ENCODE measurements at regions not wholly inside any gene's neighbourhood (a gene's known extent, or its start where the extent isn't known, plus 50 kb on each side); places are given as distances from the start of the nearest gene placed in this dataset.
"Not testable (repeated sequence)": the region's sequence is repeated elsewhere in the genome, so short reads cannot be mapped to it uniquely, and the experiment has no call there.

- Histone ChIP-seq H2AFZ (ENCODE audit: low read depth, low read length) (peak overlapping the region; percentile 66), H3K9me3 (ENCODE audit: insufficient read depth, low read depth, low read length) (no peaks in the 10 kb centered on the region), H3K36me3 (ENCODE audit: insufficient read depth, low read length) (no peaks in the 10 kb centered on the region), H4K20me1 (ENCODE audit: insufficient read depth, low read length) (no peaks in the 10 kb centered on the region), H3K9ac (ENCODE audit: low read length) (no peak overlapping the region), H3K27ac (ENCODE audit: low read depth, low read length) (no peak overlapping the region), H3K4me3 (ENCODE audit: insufficient read depth, low read depth, low read length) (no peak overlapping the region), H3K79me2 (ENCODE audit: insufficient read depth, low read length) (no peaks in the 10 kb centered on the region), H3K27me3 (ENCODE audit: insufficient read depth, low read length) (no peaks in the 10 kb centered on the region), H3K4me1 (ENCODE audit: insufficient read depth, low read length) (no peaks in the 10 kb centered on the region), H3K4me2 (ENCODE audit: low read length) (peak overlapping the region; percentile 8)
- no peaks in the 10 kb centered on the region for H3K36me3 Mint-ChIP-seq (ENCODE audit: low read depth, unreplicated experiment)
- no peaks in the 10 kb centered on the region for H3K9me3 Mint-ChIP-seq (ENCODE audit: unreplicated experiment)
- TF ChIP-seq EZH2 (IDR thresholded peaks at IDR 0.05; ENCODE audit: insufficient read depth, low read length) (no peak), CTCF (IDR thresholded peaks at IDR 0.05; ENCODE audit: insufficient read depth, low read depth, low read length) (no peak)
- FAIRE-seq: no peak
- no peaks in the 10 kb centered on the region for H3K27me3 Mint-ChIP-seq (ENCODE audit: low read depth, unreplicated experiment)
- no peak overlapping the region for H3K4me3 Mint-ChIP-seq (ENCODE audit: unreplicated experiment)
- peak overlapping the region; percentile 47 for H3K27ac Mint-ChIP-seq (ENCODE audit: unreplicated experiment)
- H3K4me1 Mint-ChIP-seq (ENCODE audit: low read depth, unreplicated experiment): peaks cover 12% of the 10 kb centered on the region
- peak; percentile 1 for DNase-seq (ENCODE audit: low read depth)
Measured at GRCh38 chr13:58343076-58343475, 711.5 kb downstream of the PCDH17 start.

GRCh38 chr13:58352100-58352499 lies 720.6 kb downstream of the PCDH17 start:
- H3K79me2 ChIP-seq (ENCODE audit: insufficient read depth, low read length); H3K4me3 Mint-ChIP-seq (ENCODE audit: unreplicated experiment); H3K27me3 Mint-ChIP-seq (ENCODE audit: low read depth, unreplicated experiment); H3K27ac ChIP-seq (ENCODE audit: low read depth, low read length); H3K4me1 Mint-ChIP-seq (ENCODE audit: low read depth, unreplicated experiment); H2AFZ ChIP-seq (ENCODE audit: low read depth, low read length); FAIRE-seq; H3K36me3 Mint-ChIP-seq (ENCODE audit: low read depth, unreplicated experiment); H3K9me3 ChIP-seq (ENCODE audit: insufficient read depth, low read depth, low read length); DNase-seq (ENCODE audit: low read depth); H3K27me3 ChIP-seq (ENCODE audit: insufficient read depth, low read length); H3K4me1 ChIP-seq (ENCODE audit: insufficient read depth, low read length); H4K20me1 ChIP-seq (ENCODE audit: insufficient read depth, low read length); H3K36me3 ChIP-seq (ENCODE audit: insufficient read depth, low read length); H3K4me3 ChIP-seq (ENCODE audit: insufficient read depth, low read depth, low read length); H3K27ac Mint-ChIP-seq (ENCODE audit: unreplicated experiment); H3K4me2 ChIP-seq (ENCODE audit: low read length); H3K9ac ChIP-seq (ENCODE audit: low read length): not testable (repeated sequence)
- peaks cover 11% of the 10 kb centered on the region for H3K9me3 Mint-ChIP-seq (ENCODE audit: unreplicated experiment)

GRCh38 chr13:58369936-58370335 lies 738.4 kb downstream of the PCDH17 start:
- H3K27me3 ChIP-seq (ENCODE audit: insufficient read depth, low read length): no peaks in the 10 kb centered on the region
- Mint-ChIP-seq H3K9me3 (ENCODE audit: unreplicated experiment) (no peaks in the 10 kb centered on the region), H3K27me3 (ENCODE audit: low read depth, unreplicated experiment) (no peaks in the 10 kb centered on the region), H3K27ac (ENCODE audit: unreplicated experiment) (no peak overlapping the region), H3K4me3 (ENCODE audit: unreplicated experiment) (no peak overlapping the region), H3K36me3 (ENCODE audit: low read depth, unreplicated experiment) (no peaks in the 10 kb centered on the region), H3K4me1 (ENCODE audit: low read depth, unreplicated experiment) (no peaks in the 10 kb centered on the region)
- no peak overlapping the region for H3K9ac ChIP-seq (ENCODE audit: low read length)
- no peak overlapping the region for H3K4me2 ChIP-seq (ENCODE audit: low read length)
- TF ChIP-seq EZH2 (IDR thresholded peaks at IDR 0.05; ENCODE audit: insufficient read depth, low read length) (no peak), CTCF (IDR thresholded peaks at IDR 0.05; ENCODE audit: insufficient read depth, low read depth, low read length) (no peak)
- no peaks in the 10 kb centered on the region for H3K36me3 ChIP-seq (ENCODE audit: insufficient read depth, low read length)
- no peaks in the 10 kb centered on the region for H3K9me3 ChIP-seq (ENCODE audit: insufficient read depth, low read depth, low read length)
- H3K4me1 ChIP-seq (ENCODE audit: insufficient read depth, low read length): no peaks in the 10 kb centered on the region
- no peak overlapping the region for H3K4me3 ChIP-seq (ENCODE audit: insufficient read depth, low read depth, low read length)
- no peak overlapping the region for H3K27ac ChIP-seq (ENCODE audit: low read depth, low read length)
- no peak overlapping the region for H2AFZ ChIP-seq (ENCODE audit: low read depth, low read length)
- no peaks in the 10 kb centered on the region for H4K20me1 ChIP-seq (ENCODE audit: insufficient read depth, low read length)
- H3K79me2 ChIP-seq (ENCODE audit: insufficient read depth, low read length): no peaks in the 10 kb centered on the region
- DNase-seq (ENCODE audit: low read depth) (no peak), FAIRE-seq (no peak)
